MG63 (cell line): ENCODE measurements at regions not wholly inside any gene's neighbourhood (a gene's known extent, or its start where the extent isn't known, plus 50 kb on each side); places are given as distances from the start of the nearest gene placed in this dataset.

Experiments
- DNase-seq: peaks from one replicate; pipeline ENCODE4 v3.0.0-alpha.2; 2020
- H3K27me3 ChIP-seq: fragments of 250-450 bp; sonication (Bioruptor Pico); 2 replicates; pipeline ENCODE4 v1.5.1; 2020; ENCODE audit warnings: mild to moderate bottlenecking, moderate library complexity
- H3K36me3 ChIP-seq: fragments of 250-450 bp; sonication (Bioruptor Pico); 2 replicates; pipeline ENCODE4 v1.5.1; 2020; ENCODE audit warnings: mild to moderate bottlenecking, moderate library complexity
- H3K4me3 ChIP-seq: fragments of 250-450 bp; sonication (Bioruptor Pico); 2 replicates; pipeline ENCODE4 v1.5.1; 2020; ENCODE audit warnings: mild to moderate bottlenecking, moderate library complexity
- H3K9me3 ChIP-seq: fragments of 250-450 bp; sonication (Bioruptor Pico); 2 replicates; pipeline ENCODE4 v1.5.1; 2020; ENCODE audit warnings: mild to moderate bottlenecking, moderate library complexity

DNA sequence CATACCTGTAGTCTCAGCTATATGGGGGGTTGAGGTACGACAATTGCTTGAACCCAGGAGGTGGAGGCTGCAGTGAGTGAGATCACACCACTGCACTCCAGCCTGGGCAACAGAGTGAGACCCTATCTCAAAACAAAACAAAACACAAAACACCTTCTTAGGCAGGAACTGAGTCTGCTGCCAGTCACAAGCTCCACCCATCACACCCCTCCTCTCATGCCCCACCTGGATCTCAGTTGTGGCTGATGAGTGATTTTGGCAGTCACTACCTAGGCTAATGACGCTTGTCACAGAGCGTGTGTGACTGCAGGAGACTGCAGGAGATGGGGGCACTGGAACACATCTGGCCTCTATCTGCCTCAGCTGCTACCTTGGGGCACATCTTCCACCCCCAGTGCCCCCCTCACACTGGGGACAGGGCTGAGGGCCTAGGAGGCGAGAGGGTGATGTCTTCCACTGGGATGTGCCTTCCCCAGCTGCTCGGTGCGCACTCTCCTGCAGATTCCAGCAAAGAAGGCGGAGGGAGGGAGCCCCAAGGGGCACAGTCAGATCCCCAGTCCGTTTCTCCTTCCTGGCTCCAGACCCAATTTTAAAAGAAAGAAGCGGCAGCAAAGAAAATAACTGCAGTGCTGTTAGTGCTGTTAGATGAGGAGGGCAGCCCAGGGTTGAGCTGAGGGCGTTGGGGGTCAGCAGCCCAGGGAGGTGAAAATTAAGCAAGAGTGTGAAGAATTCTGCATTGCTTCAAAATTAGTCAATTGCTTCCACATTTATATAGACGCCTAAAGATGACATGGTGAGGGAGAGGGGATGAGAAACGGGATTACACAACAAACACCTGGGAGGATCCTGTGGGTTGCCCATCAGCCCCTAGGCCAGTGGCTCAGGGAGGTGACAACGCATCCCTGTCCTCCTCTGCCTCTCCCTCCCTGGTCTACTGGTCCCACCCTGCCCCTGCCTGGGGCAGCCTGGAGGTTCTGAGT lies 143.6 kb upstream of the HAAO start:
- Histone ChIP-seq H3K9me3 (no peaks in the 10 kb centered on the region), H3K36me3 (no peaks in the 10 kb centered on the region), H3K27me3 (no peaks in the 10 kb centered on the region), H3K4me3 (no peak overlapping the region)
- no peak for DNase-seq

DNA sequence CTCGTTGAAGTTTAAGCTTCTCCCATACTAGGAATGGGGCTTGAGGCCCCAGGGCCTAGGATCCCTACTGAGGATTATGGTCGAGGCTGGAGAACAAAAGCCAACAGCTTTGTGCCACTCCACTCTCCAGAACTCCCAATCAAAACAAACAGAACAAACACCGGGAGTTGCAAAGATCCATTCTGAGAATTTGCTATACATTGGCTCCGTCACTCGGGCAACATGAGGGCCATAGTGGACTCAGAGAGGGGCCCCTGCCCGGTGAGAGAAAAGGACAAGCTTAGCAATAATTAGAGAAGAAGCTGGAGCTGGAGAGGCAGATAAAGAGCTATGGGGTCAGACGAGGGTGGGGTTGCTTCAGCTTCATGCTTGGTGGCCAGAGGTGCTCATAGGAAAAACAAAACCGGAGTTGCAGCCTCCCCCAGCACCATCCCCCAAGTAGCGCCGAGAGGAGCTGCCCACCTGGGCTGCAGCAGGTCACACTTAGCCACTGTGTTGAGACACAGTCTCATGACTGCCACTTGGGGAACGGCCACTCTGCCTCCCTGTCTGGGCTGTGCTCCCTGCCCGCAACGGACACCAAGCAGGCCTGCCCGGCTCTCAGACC lies 142.3 kb upstream of the HAAO start:
- no peaks in the 10 kb centered on the region for H3K36me3 ChIP-seq
- H3K4me3 ChIP-seq = no peak overlapping the region
- no peak for DNase-seq
- no peaks in the 10 kb centered on the region for H3K27me3 ChIP-seq
- no peaks in the 10 kb centered on the region for H3K9me3 ChIP-seq

DNA sequence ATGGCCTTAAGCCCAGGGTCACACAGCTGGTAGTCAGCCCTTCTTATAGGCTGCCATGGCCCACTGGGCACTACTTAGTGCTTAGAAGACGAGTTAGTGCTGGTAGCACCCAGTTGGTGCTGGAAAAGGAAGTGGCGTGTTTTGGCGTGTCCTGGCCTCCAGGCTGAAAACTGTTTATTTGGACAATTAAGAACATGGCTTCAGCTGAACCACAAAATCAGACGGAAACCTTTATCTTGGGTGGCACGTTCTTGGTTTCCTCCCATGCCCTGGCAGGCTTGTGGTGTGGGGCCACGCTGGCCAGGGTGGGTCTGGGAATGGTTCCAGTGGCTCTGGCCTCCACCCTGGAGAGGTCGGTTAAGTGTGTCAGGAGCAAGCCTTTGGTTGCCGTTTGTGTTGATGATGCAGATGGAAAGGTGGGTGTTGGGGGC lies 141.5 kb upstream of the HAAO start:
- Histone ChIP-seq H3K4me3 (no peak overlapping the region), H3K27me3 (no peaks in the 10 kb centered on the region), H3K36me3 (no peaks in the 10 kb centered on the region), H3K9me3 (no peaks in the 10 kb centered on the region)
- DNase-seq = peak; percentile 36

DNA sequence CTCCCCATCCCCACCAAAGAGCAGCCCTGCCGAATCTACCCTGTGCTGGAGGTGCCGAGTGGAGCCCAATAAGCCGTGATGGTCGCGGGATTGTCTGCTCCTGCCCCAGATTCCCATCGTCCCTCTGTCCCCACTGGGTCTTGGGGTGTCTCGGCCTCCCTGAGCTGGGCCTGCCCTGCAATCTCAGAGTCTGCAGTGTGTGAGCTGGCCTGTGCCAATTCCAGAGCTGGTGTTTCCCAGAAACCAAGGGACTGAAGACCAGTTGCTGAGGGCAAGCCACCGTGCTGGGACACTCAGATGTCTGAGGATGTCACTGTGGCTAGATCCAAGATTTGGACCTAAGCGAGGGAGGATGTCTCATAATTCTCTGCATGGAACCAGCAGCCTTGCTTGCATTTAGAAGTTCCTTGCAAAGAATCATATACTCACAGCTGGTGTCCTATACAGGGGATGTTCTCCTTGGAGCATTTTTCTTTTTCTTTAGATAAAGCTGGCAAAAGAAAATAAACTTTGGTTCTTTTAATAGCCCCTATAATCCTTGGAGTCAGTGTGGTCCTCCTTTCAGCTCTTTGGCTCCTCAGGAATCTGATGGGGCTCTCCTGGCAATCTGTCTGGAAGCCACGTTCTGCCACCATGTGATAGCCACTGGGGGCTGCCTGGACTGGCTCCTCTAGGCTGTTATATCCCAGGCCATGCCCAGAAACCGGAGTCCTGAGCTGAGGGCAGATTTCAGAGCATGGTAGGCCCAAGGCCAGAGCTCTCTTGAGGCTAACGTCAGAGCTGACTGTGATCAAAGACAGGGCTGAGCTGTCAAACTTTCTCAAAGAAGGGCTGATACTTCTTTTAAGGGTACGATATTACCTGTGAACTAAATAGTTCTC lies 140.1 kb upstream of the HAAO start:
- no peaks in the 10 kb centered on the region for H3K9me3 ChIP-seq

DNA sequence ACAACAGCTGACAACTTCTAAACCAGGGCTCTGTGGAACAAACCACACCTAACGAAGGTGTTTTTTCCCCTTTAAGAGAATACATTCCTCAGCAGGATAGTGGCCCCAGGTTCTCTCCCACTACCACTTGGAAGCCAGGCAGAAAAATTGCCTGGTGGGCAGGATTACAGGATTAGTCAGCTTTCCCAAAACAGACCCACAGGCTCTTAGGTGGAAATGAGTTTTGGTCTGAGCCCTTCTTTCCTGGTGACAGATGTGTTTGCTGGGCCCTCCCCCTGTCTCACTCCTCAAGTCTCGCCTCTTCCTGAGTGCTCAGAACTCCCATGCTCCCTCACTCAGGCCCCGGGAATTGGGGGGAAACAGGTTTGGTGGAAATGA lies 139.4 kb upstream of the HAAO start:
- no peak overlapping the region for H3K4me3 ChIP-seq
- DNase-seq = peak; percentile 43
- H3K36me3 ChIP-seq = no peaks in the 10 kb centered on the region
- H3K27me3 ChIP-seq = no peaks in the 10 kb centered on the region
- no peaks in the 10 kb centered on the region for H3K9me3 ChIP-seq

More for the DNA sequence above, 140.1 kb upstream of the HAAO start:
- DNase-seq = peak; percentile 40
- no peak overlapping the region for H3K4me3 ChIP-seq
- H3K36me3 ChIP-seq = no peaks in the 10 kb centered on the region
- no peaks in the 10 kb centered on the region for H3K27me3 ChIP-seq

DNA sequence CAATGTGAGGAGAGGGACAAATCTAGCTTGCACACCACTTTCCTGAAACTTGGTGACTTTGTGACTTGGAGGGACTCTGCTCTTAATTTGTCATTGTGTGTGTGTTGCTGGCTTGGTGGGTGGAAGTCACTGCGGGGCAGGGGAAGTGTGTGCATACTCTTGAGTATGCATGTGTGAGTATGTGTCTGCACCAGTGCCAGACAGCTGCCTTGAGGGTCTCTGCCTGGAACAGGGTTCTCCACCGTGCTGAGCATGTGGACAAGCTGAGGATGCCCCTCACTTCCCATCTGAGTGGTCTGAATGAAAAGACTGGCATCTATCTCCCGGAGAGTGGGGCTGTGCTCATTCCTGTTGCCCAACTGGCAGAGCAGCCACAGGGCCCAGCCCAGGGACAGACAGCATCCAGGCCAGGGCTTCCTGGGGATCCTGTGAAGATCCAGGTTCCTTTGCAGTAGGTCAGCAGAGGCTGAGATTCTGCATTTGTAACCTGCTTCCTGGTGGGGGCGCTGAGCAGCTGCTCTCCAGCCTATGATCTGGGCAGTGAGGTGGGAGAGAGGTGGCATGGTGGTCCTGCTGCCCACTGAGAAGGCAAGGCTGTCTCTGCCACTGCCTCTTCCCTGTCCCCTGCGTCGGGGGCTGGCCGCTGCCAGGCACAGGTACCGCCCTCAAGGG lies 138.9 kb upstream of the HAAO start:
- Histone ChIP-seq H3K9me3 (no peaks in the 10 kb centered on the region), H3K27me3 (no peaks in the 10 kb centered on the region), H3K4me3 (no peak overlapping the region), H3K36me3 (no peaks in the 10 kb centered on the region)
- DNase-seq = peak; percentile 45

DNA sequence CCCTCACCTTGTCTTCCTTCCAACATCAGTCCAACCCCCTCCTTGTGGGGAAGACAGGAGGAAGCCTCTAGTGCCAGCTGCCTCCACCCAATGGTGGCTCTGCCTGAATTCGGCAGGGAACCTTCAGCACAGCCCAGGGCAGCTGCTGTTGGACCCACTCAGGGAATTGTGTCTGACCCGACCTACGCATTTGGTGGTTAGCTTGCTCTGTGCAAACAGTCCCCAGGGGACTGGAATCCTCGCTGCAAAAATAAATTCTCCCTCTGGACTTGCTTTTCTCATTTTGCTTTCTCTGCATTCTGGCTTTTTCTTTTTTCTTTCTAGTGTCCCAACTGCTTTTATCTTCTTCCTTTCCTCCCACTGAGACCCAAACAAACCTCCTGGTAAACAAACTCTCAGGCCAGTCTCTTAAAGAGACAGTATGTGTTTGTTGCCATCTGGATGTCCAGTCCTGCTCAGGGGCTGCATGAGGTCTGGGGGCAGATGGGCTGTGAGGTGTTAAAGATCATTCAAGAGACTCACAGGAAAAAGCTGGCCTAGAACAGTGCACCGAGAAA lies 137.7 kb upstream of the HAAO start:
- Histone ChIP-seq H3K9me3 (no peaks in the 10 kb centered on the region), H3K36me3 (no peaks in the 10 kb centered on the region), H3K4me3 (no peak overlapping the region), H3K27me3 (no peaks in the 10 kb centered on the region)
- peak; percentile 44 for DNase-seq

DNA sequence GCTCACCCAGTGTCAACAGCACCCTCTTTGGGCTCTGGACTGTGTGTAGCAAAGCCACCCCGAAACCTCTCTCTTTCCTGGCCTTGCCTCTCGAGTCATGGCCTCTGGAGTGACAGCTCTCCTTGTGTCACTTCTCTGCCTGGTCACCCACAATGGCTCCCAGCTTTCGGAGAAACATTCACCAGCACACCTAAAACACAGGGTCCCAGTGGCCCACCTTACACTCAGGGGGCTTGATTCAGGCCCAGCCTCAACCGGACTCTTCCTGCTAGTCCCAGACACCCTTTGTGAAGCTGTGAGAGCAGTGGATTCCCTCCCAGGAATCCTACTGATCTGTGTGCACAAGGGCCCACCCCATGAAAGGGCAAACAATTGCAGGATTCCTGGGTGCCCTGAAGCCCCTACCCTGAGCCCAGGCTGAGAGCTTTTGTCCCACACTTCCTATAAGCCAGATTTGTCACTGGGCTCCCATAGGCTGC lies 137.2 kb upstream of the HAAO start:
- Histone ChIP-seq H3K9me3 (no peaks in the 10 kb centered on the region), H3K27me3 (no peaks in the 10 kb centered on the region), H3K36me3 (no peaks in the 10 kb centered on the region), H3K4me3 (no peak overlapping the region)
- no peak for DNase-seq

DNA sequence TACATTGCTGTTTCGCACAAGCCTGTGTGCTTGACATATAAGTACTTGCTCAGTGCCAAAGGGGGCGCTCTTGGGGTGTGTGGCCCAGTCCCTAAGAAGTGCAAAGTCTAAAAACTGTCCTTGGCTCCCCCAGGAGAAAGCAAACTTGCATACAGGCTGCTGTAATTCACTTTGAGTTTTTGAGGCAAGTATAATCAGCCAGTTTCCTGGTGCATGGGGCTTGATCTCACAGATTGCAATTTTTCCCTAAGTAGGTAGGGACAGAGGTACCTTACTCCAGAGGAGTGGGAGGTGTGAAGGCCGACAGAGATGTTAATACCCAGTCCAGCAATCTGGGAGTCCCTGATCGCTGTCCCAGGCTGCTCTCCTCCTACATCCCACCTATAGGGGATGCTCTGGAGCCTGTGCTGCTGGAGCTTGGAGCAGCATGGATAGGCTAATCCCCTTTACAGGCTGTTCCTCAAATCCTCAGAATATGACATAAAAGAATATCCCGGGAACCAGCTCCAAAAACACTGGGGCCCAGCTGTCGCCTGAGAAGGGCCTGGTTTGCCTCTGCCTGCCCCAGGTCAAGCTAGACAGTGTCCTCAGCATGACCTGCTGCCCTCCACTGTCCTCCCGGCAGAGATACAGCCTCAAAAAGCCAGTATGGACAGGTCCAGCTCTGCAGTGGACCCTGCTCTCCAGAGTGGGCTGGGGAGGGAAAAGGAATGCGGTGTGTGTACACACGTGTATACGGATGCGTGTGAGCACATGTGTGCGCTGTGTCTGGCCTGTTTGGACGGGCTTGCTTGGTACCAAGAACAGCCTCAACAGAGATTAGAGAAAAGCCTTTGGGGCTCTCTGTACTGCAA lies 136.5 kb upstream of the HAAO start:
- peak; percentile 56 for DNase-seq
- Histone ChIP-seq H3K9me3 (no peaks in the 10 kb centered on the region), H3K36me3 (no peaks in the 10 kb centered on the region), H3K4me3 (no peak overlapping the region), H3K27me3 (no peaks in the 10 kb centered on the region)

DNA sequence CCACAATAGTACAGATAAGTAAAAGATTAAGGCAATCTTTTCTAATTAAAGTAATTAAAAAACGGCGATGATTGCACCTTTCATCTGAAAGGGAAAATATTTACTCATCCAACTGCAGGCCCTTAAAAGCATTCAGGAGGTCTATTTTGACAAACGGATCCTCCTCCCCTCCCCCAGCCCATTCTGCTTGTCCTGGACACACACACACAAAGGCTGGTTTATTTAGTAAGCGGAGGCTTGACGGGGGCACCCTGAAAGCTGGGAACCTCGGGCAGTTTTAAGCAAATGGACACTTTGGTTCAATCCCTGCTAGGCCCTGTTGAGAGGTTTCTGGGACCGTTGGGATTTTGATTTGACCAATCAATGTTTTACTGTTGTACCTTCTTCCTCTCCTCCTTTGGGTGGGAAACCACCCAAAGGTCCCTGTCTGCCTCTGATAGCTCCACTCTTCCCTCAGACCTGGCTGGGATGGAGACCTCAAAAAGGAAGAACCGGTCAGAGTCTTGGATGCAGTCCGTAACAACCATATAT lies 135.8 kb upstream of the HAAO start:
- no peaks in the 10 kb centered on the region for H3K27me3 ChIP-seq
- H3K36me3 ChIP-seq = no peaks in the 10 kb centered on the region
- H3K9me3 ChIP-seq = no peaks in the 10 kb centered on the region
- DNase-seq = no peak
- no peak overlapping the region for H3K4me3 ChIP-seq

DNA sequence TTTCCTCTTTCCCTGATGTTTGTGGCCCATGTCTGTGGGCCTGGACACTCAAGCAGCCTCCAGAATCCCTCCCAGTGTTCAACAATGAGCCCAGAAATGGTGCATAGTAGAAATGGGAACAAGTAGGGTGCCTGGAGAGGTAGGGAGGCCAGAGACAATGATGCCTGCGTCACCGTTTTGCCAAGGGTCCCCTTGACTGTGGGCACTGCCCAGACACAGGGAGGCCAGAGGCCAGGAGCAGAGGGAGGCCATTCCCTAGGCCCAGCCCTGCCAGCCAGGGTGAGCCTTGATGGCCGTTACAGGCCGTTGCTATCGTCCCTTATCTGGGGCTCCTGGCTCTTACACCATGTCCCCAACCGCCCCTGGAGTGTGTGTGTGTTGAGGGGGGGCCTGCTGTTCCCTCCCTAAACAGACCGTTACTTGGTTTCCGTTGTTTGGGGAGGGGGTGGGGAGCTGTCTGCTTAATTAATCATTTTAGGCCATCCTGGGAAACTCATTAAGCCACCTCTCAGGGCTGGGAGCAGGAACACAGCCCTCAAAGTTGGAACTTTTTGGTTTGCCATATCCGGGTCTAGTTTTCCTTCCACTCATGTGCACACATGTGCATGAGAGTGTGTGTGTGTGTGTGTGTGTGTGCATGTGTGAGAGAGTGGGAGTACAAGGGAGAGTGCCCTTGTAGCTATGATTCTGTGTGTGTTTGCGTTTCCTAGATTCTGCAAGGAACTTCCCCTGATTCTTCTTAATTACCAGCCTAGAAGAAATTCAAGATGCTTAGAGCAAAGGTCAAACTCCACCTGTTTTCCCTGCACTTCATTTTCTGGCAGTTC lies 135.2 kb upstream of the HAAO start:
- Histone ChIP-seq H3K27me3 (no peaks in the 10 kb centered on the region), H3K36me3 (no peaks in the 10 kb centered on the region), H3K4me3 (no peak overlapping the region), H3K9me3 (no peaks in the 10 kb centered on the region)
- no peak for DNase-seq

DNA sequence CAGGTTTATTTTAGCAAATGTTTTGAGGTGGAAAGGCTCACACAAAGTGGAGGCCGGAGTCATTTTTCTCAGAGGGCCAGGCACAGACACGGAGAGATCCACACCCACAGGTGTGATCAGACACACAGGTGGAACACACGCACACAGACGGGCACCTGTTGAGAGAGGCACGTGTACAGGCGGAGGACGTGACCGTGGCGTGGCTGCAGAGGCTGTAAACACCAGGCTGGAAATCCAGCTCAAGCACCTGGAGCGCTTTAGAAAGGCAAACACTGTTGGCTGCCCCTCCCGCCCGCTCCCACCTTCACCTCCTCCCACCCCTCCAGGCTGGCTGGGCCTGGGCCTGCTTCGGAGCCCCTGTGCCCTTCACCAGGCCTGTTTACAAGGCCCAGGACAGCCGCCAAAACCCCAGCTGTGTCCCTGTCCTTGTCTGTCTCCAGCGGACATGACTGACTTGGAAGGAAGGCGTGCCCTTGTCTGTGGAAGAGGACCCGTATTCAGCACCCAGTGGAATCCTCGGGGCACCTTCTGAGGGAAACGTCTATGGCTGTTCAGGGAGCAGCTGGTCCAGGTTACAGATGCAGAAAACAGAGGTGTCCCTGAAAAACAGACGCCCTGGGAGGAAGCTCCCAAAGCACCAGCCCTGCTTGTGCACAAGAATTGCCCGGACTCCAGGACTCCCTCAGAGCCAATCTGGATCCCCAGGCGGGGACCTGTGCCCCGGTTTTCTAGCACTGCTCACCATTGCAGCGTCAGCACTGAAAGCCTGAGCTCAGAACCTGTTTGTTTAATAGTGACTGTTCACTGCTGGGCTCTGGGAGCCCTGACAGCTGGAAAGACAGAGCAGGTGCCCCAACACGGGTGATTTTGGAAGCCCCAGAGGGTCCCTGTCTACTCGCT lies 134.3 kb upstream of the HAAO start:
- Histone ChIP-seq H3K27me3 (no peaks in the 10 kb centered on the region), H3K4me3 (no peak overlapping the region), H3K9me3 (no peaks in the 10 kb centered on the region), H3K36me3 (no peaks in the 10 kb centered on the region)
- no peak for DNase-seq

DNA sequence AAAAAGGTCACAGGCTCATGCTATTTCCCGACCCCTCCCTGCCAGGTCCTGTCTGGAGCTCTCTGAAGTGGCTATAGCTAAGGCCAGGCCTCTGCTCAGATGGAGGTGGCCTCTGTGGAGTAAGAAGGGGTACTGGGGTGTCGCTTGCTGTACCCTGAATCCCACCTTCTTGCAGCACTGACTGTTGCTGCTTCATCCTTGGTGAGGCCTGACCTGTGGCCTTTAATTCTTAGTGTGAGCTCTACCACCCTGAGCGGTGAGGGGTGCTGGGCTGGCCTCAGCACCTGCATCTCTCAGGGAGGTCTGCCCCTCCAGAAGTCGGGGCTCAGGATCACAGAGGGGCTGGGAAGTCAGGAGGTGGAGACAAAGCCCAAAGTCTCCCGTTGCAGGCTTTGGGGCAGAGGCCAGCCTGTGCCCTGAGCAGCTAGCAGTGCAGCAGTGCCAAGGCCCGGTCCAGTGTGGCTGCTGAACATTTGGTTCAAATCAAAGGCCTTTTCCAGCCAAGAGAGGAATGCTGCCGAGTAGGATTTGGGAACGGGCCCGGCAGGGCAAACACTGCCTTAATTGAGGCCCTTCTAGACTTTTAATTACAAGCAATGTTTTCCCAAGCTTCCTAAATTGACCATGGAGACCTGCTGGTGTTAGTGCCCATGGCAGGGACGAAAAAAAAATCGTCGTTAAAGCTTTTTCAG lies 133.5 kb upstream of the HAAO start:
- H3K27me3 ChIP-seq = no peaks in the 10 kb centered on the region
- H3K36me3 ChIP-seq = no peaks in the 10 kb centered on the region
- H3K4me3 ChIP-seq = no peak overlapping the region
- no peaks in the 10 kb centered on the region for H3K9me3 ChIP-seq
- DNase-seq = peak; percentile 66
